ENCODE measurements at regions not wholly inside any gene's neighbourhood (a gene's known extent, or its start where the extent isn't known, plus 50 kb on each side); places are given as distances from the start of the nearest gene placed in this dataset.

DNA sequence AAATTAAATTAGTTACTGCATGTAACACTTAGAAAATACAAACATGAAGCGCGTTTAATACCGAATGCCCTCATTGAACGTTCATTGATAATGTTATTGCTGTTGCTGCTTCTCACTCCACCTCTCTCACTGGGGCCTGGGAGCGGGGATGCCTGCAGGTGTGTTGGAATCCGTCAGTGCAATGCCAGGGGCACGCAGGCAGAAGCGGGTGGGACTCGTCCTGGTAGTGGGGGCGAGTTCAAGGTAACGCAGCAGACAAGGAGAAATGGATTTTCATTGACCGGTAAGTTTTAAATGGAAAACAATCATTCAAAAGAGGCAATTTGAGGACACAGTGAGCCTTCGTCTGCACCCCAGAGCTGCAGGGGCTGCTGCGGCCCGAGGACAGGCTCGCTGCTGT, 71.2 kb upstream of the AFDN start:
- DNase-seq (ENCODE audit: low read depth): no peak

DNA sequence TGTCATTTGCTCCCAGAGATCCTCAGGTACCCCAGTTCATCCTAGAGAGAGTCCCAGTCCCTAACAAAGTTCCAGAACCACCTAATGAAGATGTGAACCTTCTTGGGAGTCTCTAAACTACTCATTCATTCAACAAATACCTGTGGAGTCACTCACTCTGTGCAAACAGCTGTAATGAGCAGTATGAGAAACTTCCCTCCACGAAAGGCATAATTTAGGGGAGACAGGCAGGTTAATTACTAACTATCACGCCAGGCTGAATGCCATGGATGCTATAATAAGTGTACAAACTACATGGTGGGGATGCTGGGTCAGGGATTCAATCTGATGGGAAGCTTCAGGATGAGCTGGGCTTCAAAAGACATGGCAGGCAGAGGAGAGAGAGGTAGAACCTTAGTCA, 70.1 kb upstream of the AFDN start:
- DNase-seq (ENCODE audit: low read depth): peak; percentile 75

GRCh38 chr6:167757249-167757648, 69.5 kb upstream of the AFDN start:
- no peak for DNase-seq (ENCODE audit: low read depth)

- no peak for DNase-seq (ENCODE audit: low read depth)
These were observed 68.9 kb upstream of the AFDN start for GRCh38 chr6:167757821-167758220.

DNA sequence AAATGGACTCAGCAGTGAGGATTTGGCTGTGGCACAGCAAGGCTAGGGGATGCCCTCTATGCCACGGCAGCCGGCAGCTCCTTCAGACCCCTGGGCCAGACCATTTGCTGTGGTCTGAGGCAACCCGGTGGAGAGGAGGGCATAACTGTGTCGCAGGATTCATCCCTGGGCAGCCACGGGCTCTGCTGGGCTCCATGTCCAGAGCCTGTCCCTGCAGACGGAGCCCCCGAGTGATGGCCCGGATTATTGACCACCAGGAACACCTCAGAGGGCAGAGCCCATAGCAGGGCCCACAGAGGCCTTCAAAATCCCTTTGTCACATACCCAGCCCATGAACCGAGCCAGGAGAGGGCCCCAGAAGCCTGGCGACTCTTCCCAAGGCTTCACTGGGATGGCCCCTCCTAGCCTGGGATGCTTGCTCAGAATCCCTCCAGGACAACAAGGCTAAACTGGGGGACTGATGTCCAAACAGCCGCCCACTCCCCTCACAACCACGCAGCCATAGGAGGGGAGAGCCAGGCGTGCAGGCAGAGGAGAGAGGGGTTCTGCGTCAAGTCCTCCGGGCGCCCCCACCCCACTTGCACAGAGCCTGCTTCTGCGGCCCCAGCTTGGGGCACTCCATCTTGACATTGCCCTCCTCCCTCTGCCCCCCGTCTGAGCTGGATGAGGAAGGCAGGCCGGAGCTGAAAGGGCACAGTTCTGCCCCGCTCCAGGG, 68.2 kb upstream of the AFDN start:
- no peak for DNase-seq (ENCODE audit: low read depth)

DNA sequence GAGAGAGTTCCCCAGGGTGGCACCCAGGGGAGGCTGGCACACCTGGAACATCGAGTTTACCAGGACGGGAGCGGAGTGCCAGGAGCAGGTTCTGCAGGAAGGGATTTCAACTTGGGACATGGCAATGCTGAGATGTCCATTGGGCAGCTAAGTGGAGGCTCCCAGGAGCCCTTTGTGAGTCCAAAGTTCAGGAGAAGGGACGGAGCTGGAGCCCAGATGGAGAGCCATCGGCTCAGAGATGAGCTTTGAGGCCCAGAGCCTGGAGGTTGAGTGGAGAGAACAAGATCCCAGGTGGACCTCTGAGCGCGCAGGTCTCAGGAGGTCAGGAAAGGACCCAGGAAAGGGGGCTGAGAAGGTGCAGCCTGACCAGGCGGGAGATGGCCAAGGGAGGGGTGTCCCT, 67.5 kb upstream of the AFDN start:
- no peak for DNase-seq (ENCODE audit: low read depth)

- DNase-seq (ENCODE audit: low read depth): no peak
These were observed 66.8 kb upstream of the AFDN start for GRCh38 chr6:167759912-167760311.

DNA sequence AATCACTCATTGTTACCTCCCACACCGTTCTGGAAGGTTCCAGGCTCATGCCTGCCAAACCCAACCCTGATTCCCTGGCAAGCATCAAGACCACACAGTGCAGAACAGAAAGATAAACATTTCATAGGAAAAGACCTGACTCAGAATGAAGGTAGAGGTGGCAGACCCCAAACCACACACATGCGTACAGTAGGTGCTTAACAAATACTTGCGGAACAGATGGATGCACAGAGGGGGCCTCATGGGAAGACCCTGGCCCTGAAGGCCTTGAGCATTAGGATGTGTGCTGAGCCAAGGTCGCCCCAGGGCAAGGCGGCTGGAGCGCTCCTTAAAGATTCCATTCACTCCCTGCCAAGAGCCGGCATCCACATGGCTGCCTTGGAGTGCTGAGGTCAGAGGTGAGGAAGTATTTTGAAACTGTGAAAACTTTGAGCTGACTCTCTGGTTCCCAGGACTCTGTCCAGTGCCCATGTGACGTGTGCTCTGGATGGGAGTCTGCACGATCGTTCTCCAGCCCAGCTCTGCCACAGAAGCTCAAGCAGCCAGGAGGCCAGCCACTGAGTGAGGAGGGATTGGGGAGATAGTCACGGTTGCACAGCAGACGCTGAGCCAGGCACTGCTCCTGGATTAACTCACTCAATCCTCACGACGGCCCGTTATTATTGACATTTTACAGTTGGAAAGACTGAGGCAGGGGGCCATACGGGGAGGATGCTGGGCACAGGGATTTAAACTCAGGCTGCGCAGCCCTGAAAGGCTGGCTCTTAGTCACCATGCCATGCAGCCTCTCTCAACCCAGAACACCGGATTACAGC, 65.5 kb upstream of the AFDN start:
- DNase-seq (ENCODE audit: low read depth): peak; percentile 91

DNA sequence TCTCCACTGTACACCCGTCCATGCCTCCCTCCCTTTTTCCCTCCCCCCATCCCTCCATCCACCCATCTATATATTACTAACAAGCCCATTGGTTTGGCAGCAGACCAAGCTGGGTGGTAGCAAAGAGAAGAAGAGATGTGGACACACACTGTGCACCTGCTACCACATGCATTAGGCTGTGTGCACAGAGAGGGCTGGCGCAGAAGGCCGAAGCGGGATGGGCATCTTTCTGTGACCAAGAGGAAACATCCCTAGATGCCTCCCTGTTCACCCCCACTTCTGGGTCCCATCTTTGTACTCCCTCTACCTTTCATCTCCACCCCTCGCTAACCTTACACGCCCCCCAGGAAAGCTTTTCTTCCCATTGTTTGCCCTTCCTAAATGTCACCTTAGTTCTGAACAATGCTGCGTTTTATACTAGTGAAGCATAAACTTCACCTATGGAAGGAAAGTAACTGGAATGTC, 64.9 kb upstream of the AFDN start:
- DNase-seq (ENCODE audit: low read depth): no peak

GRCh38 chr6:167762259-167762962, 64.3 kb upstream of the AFDN start:
- DNase-seq (ENCODE audit: low read depth): no peak

GRCh38 chr6:167763056-167763944, 63.4 kb upstream of the AFDN start:
- DNase-seq (ENCODE audit: low read depth): no peak

DNA sequence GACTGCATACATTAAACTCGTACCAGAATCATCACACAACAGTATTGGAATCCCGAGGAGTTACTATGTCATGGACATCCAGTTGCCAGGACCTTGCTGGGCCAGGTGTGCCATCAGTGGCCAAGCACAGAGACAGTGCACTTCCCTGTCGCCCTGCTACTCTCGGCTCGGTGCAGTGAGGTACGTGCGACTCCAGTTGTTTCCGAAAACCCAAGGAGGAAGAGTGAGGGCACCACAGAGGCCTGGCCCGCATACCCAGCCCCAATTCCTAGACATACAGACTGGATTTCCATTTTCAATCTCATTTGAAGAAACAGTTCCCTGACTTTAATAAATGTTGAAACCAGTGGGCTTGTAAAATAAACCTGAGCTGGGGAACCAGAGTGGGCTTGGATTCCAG, 62.5 kb upstream of the AFDN start:
- no peak for DNase-seq (ENCODE audit: low read depth)

- DNase-seq (ENCODE audit: low read depth): no peak
These were observed 61.8 kb upstream of the AFDN start for GRCh38 chr6:167764713-167765479.

- no peak for DNase-seq (ENCODE audit: low read depth)
These were observed 59.6 kb upstream of the AFDN start for GRCh38 chr6:167766986-167767714.

DNA sequence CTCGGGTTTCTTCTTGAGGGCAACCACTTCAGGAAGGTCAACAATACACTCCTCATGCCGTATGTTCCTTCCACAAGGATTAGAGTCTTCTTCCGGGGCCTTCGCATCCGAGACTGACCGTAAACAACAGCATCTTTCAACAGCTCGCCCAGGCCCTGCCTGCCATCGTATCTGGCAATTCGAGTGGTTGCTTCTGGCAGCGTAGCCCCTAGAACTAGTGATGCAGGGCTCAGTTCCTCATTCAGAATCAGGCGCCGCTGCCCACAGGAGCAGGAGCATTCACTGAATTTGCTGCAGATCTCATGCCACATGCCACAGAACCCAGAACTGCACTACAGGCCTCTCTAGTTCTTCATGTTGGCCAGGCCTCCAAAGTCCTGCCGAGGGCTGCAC, 59.0 kb upstream of the AFDN start:
- DNase-seq (ENCODE audit: low read depth): no peak

DNA sequence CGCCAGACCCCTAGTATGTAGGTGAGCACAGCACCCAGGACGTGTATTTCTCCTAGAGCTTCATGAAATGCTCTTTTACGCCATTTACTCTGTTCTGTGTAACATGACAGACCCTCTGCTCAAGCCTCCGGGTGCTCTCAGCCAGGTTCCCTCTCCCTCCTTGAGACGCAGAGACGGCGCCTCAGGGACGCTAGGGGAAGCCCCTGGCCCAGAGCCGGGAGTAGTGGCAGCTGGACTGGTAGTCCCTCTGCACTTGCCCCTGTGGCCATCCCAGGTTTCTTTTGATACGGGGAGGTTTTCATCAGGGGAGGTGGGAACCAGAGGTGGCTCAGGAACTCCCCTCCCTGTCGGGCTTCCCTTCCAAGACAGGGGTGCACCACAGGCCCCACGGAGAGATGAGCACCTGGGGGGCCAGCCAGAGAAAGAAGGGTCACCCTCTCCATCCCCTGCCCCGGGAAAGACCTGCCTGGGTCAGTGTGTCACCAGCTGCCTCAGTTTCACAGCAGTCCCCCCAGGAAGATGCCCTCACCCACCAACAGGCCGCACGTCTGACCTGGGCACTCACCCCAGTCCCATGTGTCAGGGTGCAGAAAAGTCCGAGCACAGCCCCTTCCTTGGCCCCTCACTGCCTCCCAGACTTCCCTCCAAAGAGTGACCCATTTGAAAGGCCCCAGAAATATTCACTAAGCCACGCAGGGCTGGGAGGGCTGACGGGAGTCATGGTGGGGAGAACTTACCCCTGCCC, 58.1 kb upstream of the AFDN start:
- DNase-seq (ENCODE audit: low read depth): no peak

DNA sequence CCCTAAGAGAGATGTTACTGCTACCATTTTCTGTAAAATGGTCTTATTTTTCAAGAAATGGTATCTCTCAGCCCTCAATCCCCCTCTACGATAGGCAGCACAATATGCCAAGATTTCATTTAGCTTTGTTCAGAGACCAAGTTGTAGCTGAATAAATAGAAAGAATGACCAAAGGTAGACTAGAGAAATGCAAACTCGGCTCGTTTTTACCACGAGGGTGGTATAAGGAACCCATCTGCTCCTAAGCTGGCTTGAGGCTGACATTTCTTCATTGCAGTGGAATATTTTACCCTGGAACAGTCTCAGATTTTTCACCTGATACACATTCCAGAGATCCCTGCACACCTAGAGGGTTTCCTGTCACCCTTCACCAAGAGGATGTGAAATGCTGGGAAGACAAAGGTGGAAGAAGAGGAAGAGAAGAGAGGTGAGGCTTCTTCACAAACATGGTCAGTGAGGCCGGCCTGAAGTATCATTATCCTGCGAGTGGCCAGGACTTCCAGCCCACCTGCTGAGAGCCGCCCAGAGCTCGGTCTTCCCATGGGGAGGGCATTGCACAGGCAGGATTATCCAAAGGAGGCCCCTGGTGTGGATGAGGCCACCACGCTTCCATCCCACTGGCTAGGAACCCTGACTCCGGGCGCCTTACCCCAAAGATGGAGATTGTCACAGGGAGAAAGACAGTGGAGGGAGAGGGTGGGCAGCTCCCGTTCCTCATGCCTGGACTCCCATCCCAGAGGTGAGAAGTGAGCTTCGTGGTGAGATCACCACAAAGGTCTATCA, 57.1 kb upstream of the AFDN start:
- DNase-seq (ENCODE audit: low read depth): no peak

DNA sequence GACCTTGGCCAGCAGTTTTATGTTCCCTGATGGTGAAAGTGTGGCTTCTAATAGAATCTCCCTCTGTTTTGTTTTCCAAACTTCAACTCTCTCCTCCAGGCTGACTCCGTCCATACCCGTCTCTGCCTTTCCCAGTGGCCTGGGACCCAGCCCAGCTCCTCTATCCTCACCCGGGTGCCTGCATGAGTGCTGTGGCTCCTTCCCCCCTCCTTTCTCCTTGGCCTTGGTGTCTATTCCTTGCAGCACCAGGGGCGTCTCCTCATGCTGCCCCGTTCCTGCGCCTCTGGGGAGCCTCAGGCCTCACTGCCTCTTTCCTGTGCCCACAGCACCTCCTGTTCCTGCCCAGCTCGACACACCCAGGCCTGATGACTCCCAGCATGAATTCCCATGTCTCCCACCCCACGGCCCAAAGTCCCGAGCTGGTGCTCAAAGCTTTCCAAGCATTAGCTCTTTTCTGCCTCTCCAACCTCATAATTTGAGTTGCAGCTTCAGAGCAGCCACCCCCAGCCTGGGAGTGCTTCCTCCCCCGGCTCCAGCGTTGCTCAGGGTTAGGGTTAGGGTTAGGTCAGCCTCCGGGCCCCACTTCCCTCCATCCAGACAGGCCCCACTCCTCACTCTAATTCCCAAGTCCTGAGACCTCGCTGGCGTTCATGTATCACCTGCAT, 56.3 kb upstream of the AFDN start:
- no peak for DNase-seq (ENCODE audit: low read depth)

All from renal cortical epithelial cell (primary cell).